GM21825 (cell line): ENCODE measurements at regions not wholly inside any gene's neighbourhood (a gene's known extent, or its start where the extent isn't known, plus 50 kb on each side); places are given as distances from the start of the nearest gene placed in this dataset.
"Not testable (repeated sequence)": the region's sequence is repeated elsewhere in the genome, so short reads cannot be mapped to it uniquely, and the experiment has no call there.

Experiments used
- ATAC-seq: cut with Tn5 transposase; IDR thresholded peaks from one replicate; pipeline ENCODE4 v1.9.1; 2021; ENCODE audit warnings: mild to moderate bottlenecking, moderate library complexity; ENCODE audit not compliant: unreplicated experiment

- ATAC-seq, result no peak
Observed at GRCh38 chr11:90635151-90635550, 412.3 kb upstream of the CHORDC1 start.

GRCh38 chr11:90630176-90630575 lies 407.3 kb upstream of the CHORDC1 start:
- ATAC-seq, result no peak

GRCh38 chr11:90629229-90629806 lies 406.5 kb upstream of the CHORDC1 start:
- no peak for ATAC-seq

- ATAC-seq, result no peak
Observed at GRCh38 chr11:90614318-90614717, 391.5 kb upstream of the CHORDC1 start.

GRCh38 chr11:90613037-90613436 lies 390.2 kb upstream of the CHORDC1 start:
- ATAC-seq, result not testable (repeated sequence)

GRCh38 chr11:90606721-90607120 lies 383.9 kb upstream of the CHORDC1 start:
- ATAC-seq, result no peak

- ATAC-seq, result no peak
Observed at GRCh38 chr11:90601261-90601660, 378.4 kb upstream of the CHORDC1 start.

GRCh38 chr11:90594658-90595057 lies 371.8 kb upstream of the CHORDC1 start:
- no peak for ATAC-seq

GRCh38 chr11:90593099-90593498 lies 370.2 kb upstream of the CHORDC1 start:
- ATAC-seq, result no peak

GRCh38 chr11:90590286-90590685 lies 367.4 kb upstream of the CHORDC1 start:
- no peak for ATAC-seq

GRCh38 chr11:90589735-90590134 lies 366.9 kb upstream of the CHORDC1 start:
- no peak for ATAC-seq

- ATAC-seq, result no peak
Observed at GRCh38 chr11:90587896-90588295, 365.0 kb upstream of the CHORDC1 start.

- no peak for ATAC-seq
Observed at GRCh38 chr11:90585491-90585890, 362.6 kb upstream of the CHORDC1 start.

GRCh38 chr11:90582999-90583398 lies 360.1 kb upstream of the CHORDC1 start:
- not testable (repeated sequence) for ATAC-seq

GRCh38 chr11:90564531-90564930 lies 341.7 kb upstream of the CHORDC1 start:
- no peak for ATAC-seq

- ATAC-seq, result no peak
Observed at GRCh38 chr11:90558328-90558865, 335.5 kb upstream of the CHORDC1 start.

GRCh38 chr11:90556606-90557005 lies 333.8 kb upstream of the CHORDC1 start:
- no peak for ATAC-seq

- no peak for ATAC-seq
Observed at GRCh38 chr11:90556026-90556425, 333.2 kb upstream of the CHORDC1 start.

GRCh38 chr11:90555477-90555876 lies 332.6 kb upstream of the CHORDC1 start:
- ATAC-seq, result no peak

GRCh38 chr11:90542092-90542491 lies 319.2 kb upstream of the CHORDC1 start:
- ATAC-seq, result no peak

- no peak for ATAC-seq
Observed at GRCh38 chr11:90536301-90536700, 313.5 kb upstream of the CHORDC1 start.

GRCh38 chr11:90532125-90532524 lies 309.3 kb upstream of the CHORDC1 start:
- ATAC-seq, result no peak

- no peak for ATAC-seq
Observed at GRCh38 chr11:90531001-90531400, 308.2 kb upstream of the CHORDC1 start.
